Fibroblast of pulmonary artery (primary cell): ENCODE measurements at regions not wholly inside any gene's neighbourhood (a gene's known extent, or its start where the extent isn't known, plus 50 kb on each side); places are given as distances from the start of the nearest gene placed in this dataset.

Source experiments
- DNase-seq: peaks from one replicate; pipeline ENCODE4 v3.0.0-alpha.2; 2010; ENCODE audit warnings: low read depth
- H3K4me3 ChIP-seq: replicated peaks from 2 replicates; pipeline ENCODE4 v1.5.1; 2011; ENCODE audit warnings: low read depth, mild to moderate bottlenecking, control low read depth, low read length, moderate library complexity
- CTCF ChIP-seq: IDR thresholded peaks from 2 replicates; pipeline ENCODE4 v1.5.1; 2011; ENCODE audit warnings: mild to moderate bottlenecking, control low read depth, low read length, inconsistent platforms; ENCODE audit errors: missing control alignments

DNA sequence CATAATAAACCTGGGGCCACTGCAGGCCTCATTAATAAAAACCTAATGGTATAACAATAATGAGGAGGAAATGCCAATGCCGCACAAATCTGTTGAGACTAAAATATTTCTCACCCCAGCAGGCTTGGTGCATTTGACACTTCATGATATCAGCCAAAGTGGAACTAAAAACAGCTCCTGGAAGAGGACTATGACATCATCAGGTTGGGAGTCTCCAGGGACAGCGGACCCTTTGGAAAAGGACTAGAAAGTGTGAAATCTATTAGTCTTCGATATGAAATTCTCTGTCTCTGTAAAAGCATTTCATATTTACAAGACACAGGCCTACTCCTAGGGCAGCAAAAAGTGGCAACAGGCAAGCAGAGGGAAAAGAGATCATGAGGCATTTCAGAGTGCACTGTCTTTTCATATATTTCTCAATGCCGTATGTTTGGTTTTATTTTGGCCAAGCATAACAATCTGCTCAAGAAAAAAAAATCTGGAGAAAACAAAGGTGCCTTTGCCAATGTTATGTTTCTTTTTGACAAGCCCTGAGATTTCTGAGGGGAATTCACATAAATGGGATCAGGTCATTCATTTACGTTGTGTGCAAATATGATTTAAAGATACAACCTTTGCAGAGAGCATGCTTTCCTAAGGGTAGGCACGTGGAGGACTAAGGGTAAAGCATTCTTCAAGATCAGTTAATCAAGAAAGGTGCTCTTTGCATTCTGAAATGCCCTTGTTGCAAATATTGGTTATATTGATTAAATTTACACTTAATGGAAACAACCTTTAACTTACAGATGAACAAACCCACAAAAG is 580.9 kb upstream of the TMEFF2 start:
- no peak for TF ChIP-seq CTCF
- no peak overlapping the region for H3K4me3 ChIP-seq
- DNase-seq: no peak

- DNase-seq: no peak
- H3K4me3 ChIP-seq: no peak overlapping the region
- TF ChIP-seq CTCF: no peak
Measured at GRCh38 chr2:192775011-192775410, 580.3 kb upstream of the TMEFF2 start.

GRCh38 chr2:192773044-192773443 is 578.3 kb upstream of the TMEFF2 start:
- no peak for DNase-seq
- no peak overlapping the region for H3K4me3 ChIP-seq
- no peak for TF ChIP-seq CTCF

GRCh38 chr2:192749611-192750200 is 555.0 kb upstream of the TMEFF2 start:
- TF ChIP-seq CTCF: peak; percentile 37

GRCh38 chr2:192741889-192742288 is 547.2 kb upstream of the TMEFF2 start:
- DNase-seq: peak; percentile 23
- peak; percentile 35 for TF ChIP-seq CTCF
- no peak overlapping the region for H3K4me3 ChIP-seq

More at GRCh38 chr2:192749611-192750200, 555.0 kb upstream of the TMEFF2 start:
- H3K4me3 ChIP-seq: no peak overlapping the region
- peak; percentile 24 for DNase-seq

GRCh38 chr2:192735447-192735846 is 540.7 kb upstream of the TMEFF2 start:
- no peak for TF ChIP-seq CTCF
- no peak overlapping the region for H3K4me3 ChIP-seq
- no peak for DNase-seq
